Psoas muscle (tissue), 7 donors: ENCODE measurements at regions not wholly inside any gene's neighbourhood (a gene's known extent, or its start where the extent isn't known, plus 50 kb on each side); places are given as distances from the start of the nearest gene placed in this dataset.

Experiments used
- ATAC-seq, 4 donors: fragments of 200-7000 bp; cut with Tn5 transposase; one replicate each; pipeline ENCODE4 v1.9.1; 2020; ENCODE audit warnings: moderate library complexity in 3 of 4, mild to moderate bottlenecking in 2 of 4
- DNase-seq, 2 donors: peaks; one replicate each; pipeline ENCODE4 v3.0.0-alpha.2; 2020
- H3K27ac ChIP-seq: fragments of 200-600 bp; one replicate; pipeline ENCODE4 v1.8.0; 2022
- H3K27me3 ChIP-seq, 3 donors: fragments of 200-600 bp in 1 of 3; one replicate each; pipeline versions ENCODE4 v1.6.1 to v1.8.0; 2013 to 2022; ENCODE audit warnings: low read length in 2 of 3, mild to moderate bottlenecking in 2 of 3, moderate library complexity in 1 of 3; ENCODE audit not compliant: insufficient read depth in 3 of 3
- H3K36me3 ChIP-seq, 2 donors: fragments of 200-600 bp in 1 of 2; one replicate each; pipeline versions ENCODE4 v1.6.1 to v1.8.0; 2013 to 2022; ENCODE audit warnings: low read depth in 1 of 2, mild to moderate bottlenecking in 1 of 2, moderate library complexity in 1 of 2; ENCODE audit not compliant: insufficient read depth in 1 of 2
- H3K4me1 ChIP-seq: fragments of 200-600 bp; one replicate; pipeline ENCODE4 v1.8.0; 2022
- H3K4me3 ChIP-seq: fragments of 200-600 bp; one replicate; pipeline ENCODE4 v1.8.0; 2022; ENCODE audit warnings: mild to moderate bottlenecking
- H3K9me3 ChIP-seq: fragments of 200-600 bp; one replicate; pipeline ENCODE4 v1.8.0; 2022
- CTCF ChIP-seq: fragments of 200-600 bp; IDR thresholded peaks from one replicate; pipeline ENCODE4 v1.8.0; 2022; ENCODE audit warnings: antibody characterized with exemption
- WGBS, 3 donors: extraction: QIAGEN DNeasy Blood & Tissue Kit; methylation state at CpG; one replicate each; pipeline versions ENCODE4 v1.1.6 to v1.1.7; 2013; 5-methylcytosine and 5-hydroxymethylcytosine counted together
- intact Hi-C, 2 donors: fragments of 100-400 bp; cut with DNase I; formaldehyde crosslinking; loops; one replicate each; pipeline versions ENCODE4 v1.11.0 to v1.14.2; 2022
- donor health status: healthy with polysubstance abuse.
- donor health status: DM: no; HTN: no; CAD: no; lungs with moderate emphysema.
- donor health status: Bipolar disorder and iron deficiency.
- donor health status: healthy.
- donor health status: DM: yes; HTN: yes; CAD: no.
- donor health status: DM: no; HTN: no; CAD: no.
- donor health status: DM: yes; HTN: yes; CAD: no.

- Histone ChIP-seq H3K9me3 (no peaks in the 10 kb centered on the region), H3K36me3 (no peaks in the 10 kb centered on the region), H3K27ac (no peak overlapping the region), H3K4me1 (no peaks in the 10 kb centered on the region), H3K4me3 (no peak overlapping the region), H3K27me3 (no peaks in the 10 kb centered on the region)
- WGBS, 3 donors: 83 to 91% (median 87%) methylated on average over 4 of the region's 4 CpGs
- TF ChIP-seq CTCF: no peak
- intact Hi-C loops: no loop called here
- no peak for ATAC-seq
- DNase-seq: no peak
Measured at GRCh38 chr3:168425936-168426595, 330.3 kb upstream of the GOLIM4 start.

- TF ChIP-seq CTCF: no peak
- H3K4me1 ChIP-seq: no peaks in the 10 kb centered on the region
- DNase-seq (no peak), ATAC-seq (no peak)
- H3K27me3 ChIP-seq: no peaks in the 10 kb centered on the region
- 69 to 71% (median 70%) methylated on average over 4 of the region's 4 CpGs for WGBS, 3 donors
- no peak overlapping the region for H3K27ac ChIP-seq
- no peaks in the 10 kb centered on the region for H3K9me3 ChIP-seq
- intact Hi-C loops: no loop called here
- H3K36me3 ChIP-seq: no peaks in the 10 kb centered on the region
- no peak overlapping the region for H3K4me3 ChIP-seq
Measured at GRCh38 chr3:168424059-168424734, 328.5 kb upstream of the GOLIM4 start.

- Histone ChIP-seq H3K4me3 (no peak overlapping the region), H3K27ac (no peak overlapping the region), H3K4me1 (no peaks in the 10 kb centered on the region), H3K9me3 (no peaks in the 10 kb centered on the region), H3K36me3 (no peaks in the 10 kb centered on the region), H3K27me3 (no peaks in the 10 kb centered on the region)
- intact Hi-C loops: no loop called here
- ATAC-seq: no peak
- 81 to 86% (median 83%) methylated on average over 1 of the region's 1 CpG for WGBS, 3 donors
- TF ChIP-seq CTCF: no peak
- no peak for DNase-seq
Measured at GRCh38 chr3:168422843-168423242, 327.1 kb upstream of the GOLIM4 start.

- no peaks in the 10 kb centered on the region for H3K27me3 ChIP-seq
- WGBS, 3 donors: 80 to 82% (median 81%) methylated on average over 2 of the region's 2 CpGs
Measured at GRCh38 chr3:168419091-168419490, 323.4 kb upstream of the GOLIM4 start.

More at GRCh38 chr3:168419091-168419490, 323.4 kb upstream of the GOLIM4 start:
- TF ChIP-seq CTCF: no peak
- intact Hi-C loops: no loop called here
- Histone ChIP-seq H3K4me3 (no peak overlapping the region), H3K27ac (no peak overlapping the region), H3K9me3 (no peaks in the 10 kb centered on the region), H3K4me1 (no peaks in the 10 kb centered on the region), H3K36me3 (no peaks in the 10 kb centered on the region)
- no peak for ATAC-seq
- DNase-seq: no peak
